Midbrain (tissue), 1 donor: ENCODE measurements at regions not wholly inside any gene's neighbourhood (a gene's known extent, or its start where the extent isn't known, plus 50 kb on each side); places are given as distances from the start of the nearest gene placed in this dataset.

Experiments used
- DNase-seq: peaks from one replicate; lab custom pipeline; 2025; lab: John Stamatoyannopoulos, UW

- no peak for DNase-seq
These were observed 58.1 kb upstream of the KITLG start for GRCh38 chr12:88638388-88638787.

- no peak for DNase-seq
These were observed 53.7 kb upstream of the KITLG start for GRCh38 chr12:88634008-88634407.

GRCh38 chr12:88633312-88633711, 53.0 kb upstream of the KITLG start:
- DNase-seq, result no peak

- DNase-seq, result no peak
These were observed 50.3 kb upstream of the KITLG start for GRCh38 chr12:88630561-88630960.
